GM19328 (cell line): ENCODE measurements at regions not wholly inside any gene's neighbourhood (a gene's known extent, or its start where the extent isn't known, plus 50 kb on each side); places are given as distances from the start of the nearest gene placed in this dataset.
"Not testable (repeated sequence)": the region's sequence is repeated elsewhere in the genome, so short reads cannot be mapped to it uniquely, and the experiment has no call there.

Source experiments
- ATAC-seq: cut with Tn5 transposase; IDR thresholded peaks from one replicate; pipeline ENCODE4 v1.9.1; 2021; ENCODE audit warnings: mild to moderate bottlenecking, moderate library complexity; ENCODE audit not compliant: unreplicated experiment

DNA sequence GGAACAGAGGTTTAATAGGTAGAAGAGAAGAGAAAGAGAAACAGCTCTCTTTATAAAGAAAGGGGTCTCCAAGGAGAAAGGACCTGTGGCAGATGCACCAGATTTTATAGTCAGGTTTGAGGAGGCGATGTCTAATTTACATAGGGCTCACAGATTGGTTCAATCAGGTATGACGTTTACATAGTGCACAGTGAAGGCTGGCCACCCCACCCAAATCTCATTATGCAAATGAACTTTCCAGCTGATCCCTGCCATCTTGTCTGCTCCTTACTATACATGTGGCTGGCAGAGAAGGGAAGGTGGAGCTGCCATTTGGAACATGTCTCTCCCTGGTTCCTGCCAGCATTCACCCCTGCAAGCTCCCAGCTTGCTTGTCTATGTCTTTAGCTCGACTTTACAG lies 557.8 kb downstream of the SUCLG1 start:
- ATAC-seq = no peak

DNA sequence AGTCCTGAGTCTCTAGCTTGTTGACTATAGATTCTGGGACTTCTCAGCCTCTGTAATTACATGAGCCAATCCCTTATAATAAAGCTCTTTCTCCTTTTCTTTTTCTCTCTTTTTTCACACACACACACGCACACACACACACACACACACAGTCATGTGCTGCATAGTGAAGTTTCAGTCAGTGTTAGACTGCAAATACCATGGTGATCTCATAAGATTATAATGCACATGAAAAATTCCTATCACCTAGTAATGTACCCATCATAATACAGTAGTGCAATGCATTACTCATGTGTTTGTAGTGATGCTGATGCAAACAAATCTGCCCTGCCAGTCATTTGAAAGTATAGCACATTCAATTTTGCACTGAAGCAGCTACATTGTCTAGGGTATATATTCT lies 558.2 kb downstream of the SUCLG1 start:
- no peak for ATAC-seq

DNA sequence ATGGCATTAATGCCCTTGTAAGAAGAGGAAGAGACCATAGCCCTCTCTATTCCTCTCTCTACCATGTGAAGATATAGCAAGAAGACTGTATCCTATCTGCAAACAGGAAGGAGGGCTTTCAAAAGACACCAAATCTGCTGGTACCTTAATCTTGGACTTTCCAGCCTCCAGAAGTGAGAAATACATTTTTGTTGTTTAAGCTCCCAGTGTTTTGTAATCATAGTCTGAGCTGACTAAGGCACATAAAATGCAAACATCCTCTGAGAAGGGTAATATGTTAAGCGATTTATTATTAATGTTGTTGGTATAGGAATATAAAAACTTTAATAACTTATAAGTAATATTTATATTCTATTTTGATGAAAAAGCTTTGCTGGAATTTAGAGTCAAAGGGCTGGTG lies 559.8 kb downstream of the SUCLG1 start:
- ATAC-seq = no peak

DNA sequence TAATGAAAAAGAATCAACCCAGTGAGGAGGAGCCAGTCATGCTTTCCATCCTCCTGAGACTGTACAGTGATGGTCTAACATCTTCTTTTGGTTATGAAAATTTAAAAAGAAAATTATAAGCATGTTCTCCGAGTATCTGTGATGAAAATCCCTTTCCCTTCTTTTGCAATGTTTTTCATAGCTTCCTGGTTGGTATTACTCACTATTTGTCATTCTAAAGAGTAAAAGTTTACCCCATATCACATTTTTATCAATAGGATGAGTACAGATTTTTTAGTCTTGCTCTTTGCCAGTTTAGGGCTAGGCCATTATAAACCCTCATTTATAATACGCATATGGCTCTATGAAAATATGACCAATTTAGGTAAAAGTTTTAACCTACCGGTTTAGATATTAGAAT lies 564.1 kb downstream of the SUCLG1 start:
- ATAC-seq = no peak

DNA sequence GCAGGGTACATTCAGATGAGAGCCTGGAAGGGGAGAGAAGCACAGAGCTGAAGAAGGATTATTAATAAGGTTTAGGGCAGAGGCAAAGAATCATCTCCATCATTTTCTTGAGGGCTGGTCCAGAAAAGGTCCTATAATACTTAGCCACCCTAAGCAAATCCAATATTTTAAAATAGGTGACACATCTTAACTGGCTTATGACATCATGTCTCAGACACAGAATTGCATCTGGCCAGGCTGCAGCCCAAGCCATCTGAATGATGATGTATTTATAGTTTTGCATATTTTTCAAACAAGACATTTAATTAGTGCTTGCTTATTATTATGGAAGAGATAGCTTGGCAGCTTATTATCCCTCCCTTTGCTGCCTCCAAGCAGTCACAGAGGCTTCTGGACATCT lies 571.3 kb downstream of the SUCLG1 start:
- no peak for ATAC-seq

DNA sequence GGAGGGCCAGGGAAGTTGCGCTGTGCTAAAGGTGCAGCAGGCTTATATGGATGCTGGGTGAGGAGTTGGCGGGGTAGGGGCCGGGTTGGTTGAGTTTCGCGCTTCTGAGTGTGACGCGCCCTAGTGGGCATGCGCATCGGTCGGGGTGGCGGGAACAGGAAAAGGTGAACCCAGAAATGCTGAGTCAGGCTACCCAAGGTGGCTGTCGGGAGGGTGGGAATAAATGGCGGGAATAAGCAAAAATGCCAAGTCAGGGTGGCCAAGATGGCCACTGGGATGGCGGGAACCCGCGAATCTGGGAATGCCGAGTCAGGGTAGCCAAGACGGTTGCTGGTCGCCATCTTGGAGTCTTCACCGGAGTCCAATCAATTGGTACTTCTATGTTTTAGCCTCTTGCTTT lies 580.0 kb downstream of the SUCLG1 start:
- ATAC-seq = no peak

DNA sequence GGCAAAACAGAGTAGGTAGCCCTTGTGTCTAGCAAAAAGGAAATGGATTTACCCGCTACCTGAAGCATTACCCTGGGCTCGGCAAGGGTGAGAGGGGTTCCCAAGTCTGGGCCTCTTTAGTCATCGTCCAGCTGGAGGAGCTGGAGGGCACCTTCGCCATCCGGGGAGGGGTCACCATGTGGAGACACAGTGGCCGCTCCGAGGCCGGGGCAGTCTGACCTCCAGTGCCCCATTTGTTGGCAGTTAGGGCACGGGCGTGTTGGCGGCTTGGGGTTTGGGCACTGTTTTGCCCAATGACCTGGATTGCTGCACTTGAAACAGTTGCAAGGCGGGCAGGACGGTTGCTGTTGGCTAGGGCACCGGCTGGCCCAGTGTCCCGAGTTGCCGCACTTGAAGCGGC lies 581.8 kb downstream of the SUCLG1 start:
- ATAC-seq = not testable (repeated sequence)

DNA sequence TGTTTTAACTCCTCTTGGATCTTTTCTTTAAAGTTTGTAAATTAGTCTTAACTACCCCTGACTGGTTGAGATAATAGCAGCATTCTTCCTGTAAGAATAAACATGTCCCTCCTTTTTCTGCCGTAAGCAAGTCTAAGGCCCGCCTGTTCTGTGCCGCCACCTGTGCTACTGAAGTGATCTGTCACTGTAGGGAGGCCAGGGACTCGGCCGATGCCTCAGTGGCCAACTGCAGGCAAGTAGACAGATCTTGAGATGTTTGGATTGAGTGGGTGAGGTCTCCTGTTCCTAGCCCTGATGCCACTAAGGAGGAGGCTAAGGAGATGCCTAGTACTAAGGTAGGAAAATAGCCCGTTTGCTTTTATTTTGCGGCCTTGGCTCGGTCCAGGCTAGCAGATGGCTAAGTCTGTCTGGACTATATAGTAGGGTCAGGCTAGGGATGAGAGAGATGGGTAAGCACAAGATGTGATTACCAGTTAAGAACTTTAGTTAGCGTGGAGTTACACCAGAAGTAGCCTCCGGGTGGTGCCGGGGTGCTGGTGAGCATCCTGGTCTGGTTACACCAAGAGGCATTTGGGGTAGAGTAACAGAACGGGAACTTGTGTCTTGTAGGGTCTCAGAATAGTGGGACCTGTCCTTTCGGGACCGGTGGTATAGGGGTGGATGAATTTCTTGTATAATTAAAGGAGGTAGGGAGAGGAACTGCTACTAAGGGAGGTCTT lies 584.2 kb downstream of the SUCLG1 start:
- no peak for ATAC-seq

DNA sequence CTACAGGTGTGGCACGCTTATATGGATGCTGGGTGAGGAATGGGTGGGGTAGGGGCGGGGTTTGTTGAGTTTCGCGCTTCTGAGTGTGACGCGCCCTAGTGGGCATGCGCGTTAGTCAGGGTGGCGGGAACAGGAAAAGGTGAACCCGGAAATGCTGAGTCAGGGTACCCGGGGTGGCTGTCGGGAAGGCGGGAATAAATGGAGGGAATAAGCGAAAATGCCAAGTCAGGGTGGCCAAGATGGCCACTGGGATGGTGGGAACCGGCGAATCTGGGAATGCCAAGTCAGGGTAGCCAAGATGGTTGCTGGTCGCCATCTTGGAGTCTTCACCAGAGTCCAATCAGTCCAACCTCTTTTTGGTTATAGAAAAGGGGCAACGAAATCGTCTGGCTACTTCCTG lies 585.0 kb downstream of the SUCLG1 start:
- no peak for ATAC-seq

DNA sequence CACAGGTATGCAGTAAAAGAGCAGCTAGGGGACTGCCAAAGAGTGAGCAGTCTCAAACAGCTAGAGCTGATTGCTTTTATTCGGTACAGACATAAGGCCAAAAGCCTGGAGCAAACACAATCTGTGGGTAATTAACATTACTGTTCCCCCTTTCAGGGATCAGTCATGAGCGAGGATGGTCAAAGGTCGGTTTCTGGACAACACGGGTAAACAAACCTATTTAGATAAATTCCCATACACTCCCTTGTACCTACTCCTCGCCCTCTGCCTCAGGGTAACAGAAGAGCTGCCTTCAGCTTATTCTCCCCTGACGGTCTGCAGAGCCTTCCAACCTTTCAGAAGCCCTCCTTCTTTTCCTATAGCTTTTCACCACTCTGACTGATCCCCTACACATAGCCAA lies 586.0 kb downstream of the SUCLG1 start:
- no peak for ATAC-seq

DNA sequence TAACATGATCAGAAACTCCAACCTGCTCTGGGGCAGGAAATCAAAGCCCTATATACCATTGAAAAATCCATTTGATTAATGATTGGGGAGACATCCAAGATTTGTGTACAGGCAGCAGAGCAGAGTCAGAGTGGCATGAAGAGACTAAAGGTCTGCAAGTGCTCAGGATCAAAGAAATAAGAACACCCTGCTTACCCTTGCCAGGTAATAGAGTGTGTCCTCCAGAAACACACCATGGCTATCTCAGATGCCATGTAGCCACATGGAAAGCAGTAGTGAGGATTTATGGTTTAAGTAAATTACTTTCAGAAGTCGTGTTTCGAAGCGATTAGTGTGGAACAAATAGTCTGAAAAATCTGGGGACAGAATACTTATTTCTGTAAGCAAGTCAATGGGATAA lies 592.9 kb downstream of the SUCLG1 start:
- no peak for ATAC-seq

DNA sequence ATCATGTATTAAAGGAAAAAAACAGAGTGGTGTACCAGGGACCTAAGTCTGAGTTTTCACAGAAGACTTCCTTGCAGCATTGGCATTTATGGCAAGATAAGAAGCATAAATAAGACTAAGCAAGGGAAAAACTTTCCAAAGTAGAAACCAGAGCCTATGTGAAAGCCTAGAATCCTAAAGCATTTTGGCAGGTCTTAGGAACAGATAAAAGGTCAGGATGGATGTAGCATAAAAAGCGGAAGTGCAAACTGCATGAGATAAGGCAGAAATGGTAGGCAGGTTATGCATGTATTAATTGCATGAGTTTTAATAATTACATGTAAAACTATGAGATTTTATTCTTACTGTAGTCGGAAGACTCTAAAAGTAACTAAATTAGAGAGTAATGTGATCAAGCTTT lies 596.5 kb downstream of the SUCLG1 start:
- no peak for ATAC-seq

DNA sequence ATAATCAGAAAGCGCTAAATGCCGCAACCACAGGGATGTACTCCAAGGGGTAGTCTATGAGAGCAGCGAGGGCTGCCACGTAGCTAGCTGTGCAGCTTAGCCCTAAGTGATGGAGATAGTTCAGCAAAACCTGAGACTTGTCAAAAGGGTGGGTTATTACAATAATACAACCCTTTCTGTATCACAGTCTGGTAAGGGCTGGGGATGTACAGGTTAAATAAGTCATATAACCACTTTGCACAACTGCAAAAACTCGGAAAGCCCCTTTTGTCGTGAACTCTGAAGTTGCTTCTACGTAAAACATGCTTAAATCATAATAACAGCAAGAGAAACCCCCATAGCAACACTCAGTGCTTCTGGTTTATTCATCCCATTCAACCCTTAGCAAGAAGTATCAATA lies 598.8 kb downstream of the SUCLG1 start:
- no peak for ATAC-seq

DNA sequence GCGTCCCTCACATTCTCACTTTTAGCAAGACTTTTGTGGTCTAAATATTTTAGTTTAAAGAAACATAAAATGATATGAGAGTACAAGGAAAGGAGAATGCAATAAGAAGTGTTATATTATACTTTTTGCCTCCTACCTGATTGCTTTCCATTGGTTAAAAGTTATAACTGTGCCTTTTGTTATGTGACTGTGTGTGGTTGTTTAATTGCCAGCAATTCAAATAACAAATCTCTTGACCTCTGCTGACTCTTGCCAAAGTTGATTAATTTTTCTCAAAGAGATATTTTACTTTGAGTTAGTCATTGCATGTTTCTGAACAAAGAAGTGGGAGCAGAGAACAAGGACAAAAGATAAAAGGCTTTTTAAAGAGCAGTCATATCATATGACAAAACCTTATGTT lies 599.5 kb downstream of the SUCLG1 start:
- ATAC-seq = no peak

DNA sequence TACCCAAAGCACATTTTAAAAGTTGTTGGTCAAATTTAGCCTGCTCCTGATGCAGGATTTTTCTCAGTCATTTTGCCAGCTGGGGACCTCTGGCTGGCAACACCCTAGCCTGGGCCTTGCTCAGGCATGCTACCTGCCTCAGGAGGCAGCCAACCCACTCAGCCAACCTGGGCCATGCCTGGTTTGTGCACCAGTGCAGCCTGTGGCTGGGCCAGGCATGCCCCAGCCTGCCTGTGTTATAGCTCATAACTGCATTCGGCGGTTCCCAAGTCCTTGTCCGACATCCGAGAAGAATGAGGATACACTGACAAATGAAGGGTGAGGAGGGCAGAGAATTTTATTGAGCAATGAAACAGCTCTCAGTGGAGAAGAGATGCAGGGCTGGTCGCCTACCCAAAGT lies 608.0 kb downstream of the SUCLG1 start:
- ATAC-seq = no peak

DNA sequence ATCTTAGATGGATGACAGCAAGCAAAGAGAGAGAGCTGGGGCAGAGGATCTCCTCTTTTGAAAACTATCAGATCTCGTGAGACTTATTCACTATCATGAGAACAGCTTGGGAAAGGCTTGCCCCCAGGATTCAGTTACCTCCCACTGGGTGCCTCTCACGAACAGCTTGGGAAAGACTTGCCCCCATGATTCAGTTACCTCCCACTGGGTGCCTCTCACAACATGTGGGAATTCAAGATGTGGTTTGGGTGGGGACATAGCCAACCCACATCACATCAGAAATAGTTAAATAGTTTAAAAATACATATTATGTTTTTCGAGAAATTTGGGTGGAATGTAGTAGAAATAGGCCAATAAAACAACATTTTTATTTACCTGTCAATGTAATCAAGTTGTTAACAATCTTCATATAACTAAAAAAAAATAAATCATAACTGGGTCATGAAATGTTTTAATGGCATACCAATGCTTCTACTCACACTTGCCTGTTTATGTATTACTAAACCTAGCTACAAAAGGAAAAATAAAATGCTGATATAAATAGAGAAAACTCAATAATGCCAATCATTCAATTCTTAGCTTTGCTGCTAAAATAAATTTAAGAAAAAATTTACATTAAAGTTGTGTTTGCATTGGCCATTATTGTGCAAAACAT lies 608.9 kb downstream of the SUCLG1 start:
- ATAC-seq = no peak

DNA sequence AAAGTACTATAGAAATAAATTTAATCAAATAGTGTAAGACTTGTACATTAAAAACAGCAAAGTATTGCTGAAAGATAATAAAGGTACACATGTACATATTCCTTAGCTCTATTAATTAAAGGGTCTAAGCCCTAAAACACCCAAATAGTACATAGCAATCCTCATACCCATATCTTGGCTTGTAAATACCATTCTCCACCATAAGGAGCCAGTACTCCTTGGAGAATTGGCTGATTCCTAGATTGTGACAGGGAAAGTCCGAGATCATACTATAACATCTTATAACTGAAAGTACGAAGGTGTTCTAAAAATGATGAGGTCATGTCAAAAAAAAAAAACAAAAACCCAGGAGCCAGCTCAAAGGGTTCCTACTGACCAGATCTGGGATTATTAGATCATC lies 614.6 kb downstream of the SUCLG1 start:
- no peak for ATAC-seq

DNA sequence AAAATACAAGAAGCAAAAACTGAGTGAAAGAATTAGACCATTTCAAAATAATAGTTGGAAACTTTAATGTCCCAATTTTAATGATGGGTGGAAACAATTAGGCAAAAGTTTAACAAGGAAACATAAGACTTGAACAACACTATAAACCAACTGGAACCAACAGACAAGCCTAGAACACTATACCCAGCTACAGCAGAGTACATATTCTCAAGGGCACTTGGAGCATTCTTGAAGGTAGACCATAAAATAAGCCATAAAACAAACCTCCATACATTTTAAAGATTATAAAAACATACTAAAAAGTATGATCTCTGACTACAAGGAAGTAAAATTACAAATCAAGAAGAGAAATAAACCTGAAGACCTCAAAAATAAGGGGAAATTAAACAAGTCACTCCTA lies 616.7 kb downstream of the SUCLG1 start:
- ATAC-seq = no peak

DNA sequence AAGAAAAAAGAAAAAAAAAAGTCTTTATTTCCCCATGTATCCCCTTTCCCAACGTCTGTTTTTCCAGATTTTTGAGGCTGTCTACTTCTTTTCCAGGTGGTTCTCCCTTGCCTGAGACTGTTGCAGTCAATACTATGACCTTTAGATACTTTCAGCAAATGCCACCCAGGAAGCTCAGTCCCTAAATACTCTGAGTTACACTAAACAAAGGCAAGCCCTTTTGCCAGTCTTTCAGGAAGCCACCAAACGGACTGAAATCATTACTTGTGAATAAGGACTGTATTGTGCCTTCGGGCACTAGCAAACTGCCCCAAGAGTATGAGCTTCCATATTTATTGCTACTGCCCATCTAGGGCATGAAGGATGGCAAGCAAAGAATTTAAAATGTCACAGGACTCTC lies 621.3 kb downstream of the SUCLG1 start:
- no peak for ATAC-seq

DNA sequence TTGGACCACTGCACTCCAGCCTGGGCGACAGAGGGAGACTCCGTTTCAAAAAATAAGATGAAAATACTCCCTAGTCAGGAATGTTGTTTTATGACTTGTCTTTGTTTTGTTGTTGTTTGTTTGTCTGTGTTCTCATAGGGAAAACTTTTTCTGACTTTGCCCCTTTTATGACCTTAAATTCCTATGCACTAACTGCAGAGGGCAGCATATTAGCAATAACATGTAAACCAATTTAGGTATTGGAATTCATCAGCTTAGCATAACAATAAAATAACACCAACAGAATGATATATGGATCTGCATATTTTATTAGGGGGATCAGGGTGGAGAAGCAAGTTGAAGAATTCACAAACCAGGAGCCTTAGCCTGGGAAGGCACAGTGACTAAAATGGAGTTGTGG lies 631.5 kb downstream of the SUCLG1 start:
- no peak for ATAC-seq

DNA sequence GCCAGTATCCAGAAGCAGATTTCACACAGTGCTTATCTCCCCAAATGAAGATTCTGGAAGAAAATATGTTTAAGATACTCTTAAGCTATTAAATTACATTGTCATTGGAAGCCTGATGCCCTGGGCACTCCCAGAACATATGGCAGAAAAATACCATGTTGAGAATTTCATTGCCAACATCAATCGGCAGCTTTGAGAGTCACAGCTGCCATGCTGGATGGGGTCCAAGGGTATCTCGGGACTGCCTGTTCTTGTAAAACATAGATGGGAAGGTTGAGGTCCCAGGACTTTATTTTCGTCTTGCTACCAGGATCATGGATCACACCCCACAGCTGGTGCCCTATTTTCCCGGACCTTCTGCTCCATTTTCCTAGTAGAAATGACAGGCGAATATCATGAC lies 632.5 kb downstream of the SUCLG1 start:
- no peak for ATAC-seq

DNA sequence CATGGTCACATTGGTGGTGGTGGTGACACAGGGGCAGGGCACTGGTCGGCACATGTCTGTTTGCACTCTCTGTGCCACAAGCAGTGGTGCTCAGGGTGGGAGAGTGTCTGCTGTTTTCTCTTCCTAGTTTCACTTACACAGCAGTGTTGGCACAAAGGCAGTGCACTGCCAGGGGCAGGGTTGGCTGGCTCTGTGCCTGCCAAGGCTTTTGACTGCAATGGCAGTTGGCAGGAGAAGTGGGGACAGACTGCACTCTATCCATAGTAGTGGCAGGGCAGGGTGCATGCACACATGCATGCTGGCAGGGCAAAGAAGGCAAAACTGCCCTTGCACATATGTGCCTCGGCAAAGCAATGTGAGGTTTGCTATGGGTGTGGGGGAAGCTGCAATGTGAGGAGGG lies 635.9 kb downstream of the SUCLG1 start:
- no peak for ATAC-seq

DNA sequence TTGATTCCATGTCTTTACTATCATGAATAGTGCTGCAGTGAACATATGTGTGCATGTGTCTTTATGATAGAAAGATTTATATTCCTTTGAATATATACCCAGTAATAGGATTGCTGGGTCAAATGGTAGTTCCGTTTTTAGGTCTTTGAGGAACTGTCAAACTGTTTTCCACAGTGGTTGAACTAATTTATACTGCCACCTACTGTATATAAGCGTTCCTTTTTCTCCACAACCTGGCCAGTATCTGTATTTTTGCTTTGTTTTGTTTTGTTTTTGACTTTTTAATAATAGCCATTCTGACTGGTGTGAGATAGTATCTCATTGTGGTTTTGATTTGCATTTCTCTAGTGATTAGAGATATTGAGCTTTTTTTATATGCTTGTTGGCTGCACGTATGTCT lies 641.6 kb downstream of the SUCLG1 start:
- ATAC-seq = no peak
